NB4 (cell line): ENCODE measurements at regions not wholly inside any gene's neighbourhood (a gene's known extent, or its start where the extent isn't known, plus 50 kb on each side); places are given as distances from the start of the nearest gene placed in this dataset.

Source experiments
- DNase-seq: peaks from one replicate; pipeline ENCODE4 v3.0.0; 2010; ENCODE audit warnings: low read depth
- H3K4me3 ChIP-seq: one replicate; pipeline ENCODE4 v1.5.1; 2011; ENCODE audit warnings: mild to moderate bottlenecking, low read depth, low read length, moderate library complexity
- MAX ChIP-seq: IDR thresholded peaks from 2 replicates; pipeline ENCODE4 v1.6.1; 2011; ENCODE audit warnings: low read depth, low read length
- MYC ChIP-seq: IDR thresholded peaks from 2 replicates; pipeline ENCODE4 v1.6.1; 2011; ENCODE audit warnings: low read depth, low read length
- POLR2A ChIP-seq: IDR thresholded peaks from 2 replicates; pipeline ENCODE4 v1.6.1; 2011; ENCODE audit warnings: mild to moderate bottlenecking; ENCODE audit not compliant: insufficient read length; ENCODE audit errors: extremely low read depth
- TF ChIP-seq, protein P1 (sequence below): IDR thresholded peaks from one replicate; pipeline ENCODE4 v1.5.1; 2012; ENCODE audit warnings: low read depth, low read length

- TF ChIP-seq MAX (no peak), MYC (no peak), POLR2A (no peak)
- TF ChIP-seq, protein P1, sequence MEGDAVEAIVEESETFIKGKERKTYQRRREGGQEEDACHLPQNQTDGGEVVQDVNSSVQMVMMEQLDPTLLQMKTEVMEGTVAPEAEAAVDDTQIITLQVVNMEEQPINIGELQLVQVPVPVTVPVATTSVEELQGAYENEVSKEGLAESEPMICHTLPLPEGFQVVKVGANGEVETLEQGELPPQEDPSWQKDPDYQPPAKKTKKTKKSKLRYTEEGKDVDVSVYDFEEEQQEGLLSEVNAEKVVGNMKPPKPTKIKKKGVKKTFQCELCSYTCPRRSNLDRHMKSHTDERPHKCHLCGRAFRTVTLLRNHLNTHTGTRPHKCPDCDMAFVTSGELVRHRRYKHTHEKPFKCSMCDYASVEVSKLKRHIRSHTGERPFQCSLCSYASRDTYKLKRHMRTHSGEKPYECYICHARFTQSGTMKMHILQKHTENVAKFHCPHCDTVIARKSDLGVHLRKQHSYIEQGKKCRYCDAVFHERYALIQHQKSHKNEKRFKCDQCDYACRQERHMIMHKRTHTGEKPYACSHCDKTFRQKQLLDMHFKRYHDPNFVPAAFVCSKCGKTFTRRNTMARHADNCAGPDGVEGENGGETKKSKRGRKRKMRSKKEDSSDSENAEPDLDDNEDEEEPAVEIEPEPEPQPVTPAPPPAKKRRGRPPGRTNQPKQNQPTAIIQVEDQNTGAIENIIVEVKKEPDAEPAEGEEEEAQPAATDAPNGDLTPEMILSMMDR: no peak
- no peak overlapping the region for H3K4me3 ChIP-seq
- DNase-seq: no peak
Observed at GRCh38 chr5:39674209-39675082, 249.7 kb upstream of the DAB2 start.

GRCh38 chr5:39671561-39671961 is 246.8 kb upstream of the DAB2 start:
- no peak for DNase-seq
- TF ChIP-seq POLR2A: no peak
- H3K4me3 ChIP-seq: no peak overlapping the region

- no peak overlapping the region for H3K4me3 ChIP-seq
- TF ChIP-seq MYC (no peak), MAX (no peak), POLR2A (no peak)
- TF ChIP-seq, protein P1: no peak
- DNase-seq: no peak
Observed at GRCh38 chr5:39670955-39671354, 246.2 kb upstream of the DAB2 start.

- TF ChIP-seq MAX (no peak), POLR2A (no peak), MYC (no peak)
- TF ChIP-seq, protein P1: no peak
- H3K4me3 ChIP-seq: no peak overlapping the region
- DNase-seq: no peak
Observed at GRCh38 chr5:39670391-39670790, 245.6 kb upstream of the DAB2 start.

GRCh38 chr5:39668980-39669379 is 244.2 kb upstream of the DAB2 start:
- no peak overlapping the region for H3K4me3 ChIP-seq
- no peak for TF ChIP-seq POLR2A
- TF ChIP-seq MYC: no peak
- TF ChIP-seq MAX: no peak
- TF ChIP-seq, protein P1: no peak
- no peak for DNase-seq

DNA sequence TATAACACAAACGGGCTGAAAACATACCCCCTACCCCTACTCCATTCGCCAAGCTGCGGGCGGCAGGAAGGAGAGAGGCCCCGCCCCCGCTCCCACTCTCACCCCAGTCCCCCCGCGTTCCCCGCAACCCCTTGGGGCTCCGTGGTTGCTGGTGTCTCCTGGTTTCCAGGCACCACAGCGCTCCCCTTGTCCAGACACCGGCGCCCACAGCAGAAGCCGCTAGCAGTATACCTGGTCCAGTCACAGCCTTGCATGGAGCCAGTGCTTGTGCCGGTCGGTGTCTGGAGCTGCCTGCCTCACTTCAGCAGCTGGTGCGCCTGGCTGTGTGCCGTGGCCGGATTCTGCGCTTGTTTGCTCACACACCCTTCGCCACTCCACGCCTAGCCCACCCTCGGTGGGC is 240.5 kb upstream of the DAB2 start:
- H3K4me3 ChIP-seq: no peak overlapping the region
- TF ChIP-seq MYC (no peak), MAX (no peak), POLR2A (no peak)
- TF ChIP-seq, protein P1: no peak
- no peak for DNase-seq
